ENCODE measurements at regions not wholly inside any gene's neighbourhood (a gene's known extent, or its start where the extent isn't known, plus 50 kb on each side); places are given as distances from the start of the nearest gene placed in this dataset.

DNA sequence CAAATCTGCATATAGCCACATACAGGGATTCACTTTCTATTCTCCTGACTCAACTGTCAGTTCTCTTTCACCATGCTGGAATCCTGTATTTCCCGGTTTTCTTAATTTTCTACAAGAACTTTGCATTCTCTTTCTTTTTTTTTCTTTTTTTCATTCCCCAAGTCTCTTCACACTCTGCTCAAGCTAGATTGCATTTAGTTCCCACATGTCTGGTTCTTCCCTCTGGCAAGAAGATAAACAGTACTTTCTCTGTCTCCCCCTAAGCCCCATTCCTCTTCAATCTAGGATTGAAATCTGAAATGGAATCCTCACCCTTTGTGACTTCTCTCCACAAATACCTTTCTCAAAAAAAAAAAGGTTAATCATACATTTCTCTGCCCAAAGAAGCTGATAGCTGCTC lies 64.2 kb upstream of the SLC12A2 start:
- no peaks in the 10 kb centered on the region for H3K27me3 ChIP-seq (ENCODE audit: insufficient read depth, low read depth)
- H3K9me2 ChIP-seq (ENCODE audit: insufficient read depth): no peaks in the 10 kb centered on the region
- TF ChIP-seq EZH2 (IDR thresholded peaks at IDR 0.05; ENCODE audit: low read depth): no peak
- TF ChIP-seq, protein P1, sequence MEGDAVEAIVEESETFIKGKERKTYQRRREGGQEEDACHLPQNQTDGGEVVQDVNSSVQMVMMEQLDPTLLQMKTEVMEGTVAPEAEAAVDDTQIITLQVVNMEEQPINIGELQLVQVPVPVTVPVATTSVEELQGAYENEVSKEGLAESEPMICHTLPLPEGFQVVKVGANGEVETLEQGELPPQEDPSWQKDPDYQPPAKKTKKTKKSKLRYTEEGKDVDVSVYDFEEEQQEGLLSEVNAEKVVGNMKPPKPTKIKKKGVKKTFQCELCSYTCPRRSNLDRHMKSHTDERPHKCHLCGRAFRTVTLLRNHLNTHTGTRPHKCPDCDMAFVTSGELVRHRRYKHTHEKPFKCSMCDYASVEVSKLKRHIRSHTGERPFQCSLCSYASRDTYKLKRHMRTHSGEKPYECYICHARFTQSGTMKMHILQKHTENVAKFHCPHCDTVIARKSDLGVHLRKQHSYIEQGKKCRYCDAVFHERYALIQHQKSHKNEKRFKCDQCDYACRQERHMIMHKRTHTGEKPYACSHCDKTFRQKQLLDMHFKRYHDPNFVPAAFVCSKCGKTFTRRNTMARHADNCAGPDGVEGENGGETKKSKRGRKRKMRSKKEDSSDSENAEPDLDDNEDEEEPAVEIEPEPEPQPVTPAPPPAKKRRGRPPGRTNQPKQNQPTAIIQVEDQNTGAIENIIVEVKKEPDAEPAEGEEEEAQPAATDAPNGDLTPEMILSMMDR (conservative IDR thresholded peaks at IDR 0.05): no peak
- no peak for DNase-seq
- H3K36me3 ChIP-seq (ENCODE audit: low read depth): peaks cover 9% of the 10 kb centered on the region
- no peaks in the 10 kb centered on the region for H3K4me1 ChIP-seq (replicated peaks; ENCODE audit: insufficient read depth)
- H4K20me1 ChIP-seq (ENCODE audit: insufficient read depth): no peaks in the 10 kb centered on the region
- BruUV-seq (replicated peaks): no TSS peak
- H3K4me2 ChIP-seq: no peak overlapping the region
- H3K27ac ChIP-seq: no peak overlapping the region
- POLR2A ChIA-PET (ENCODE audit: unreplicated experiment): no interaction called here
- intact Hi-C loops (cut with micrococcal nuclease; ENCODE audit: unreplicated experiment): no loop called here
- H3K79me2 ChIP-seq (ENCODE audit: low read depth): no peaks in the 10 kb centered on the region
- no peak overlapping the region for H3K4me3 ChIP-seq
- H3F3A ChIP-seq (ENCODE audit: insufficient read depth, low read depth): no peaks in the 10 kb centered on the region
- peaks cover 3% of the 10 kb centered on the region; the same call in 1 of the 2 replicates for H3K9me3 ChIP-seq (ENCODE audit: insufficient read depth, low read depth)
- H2AFZ ChIP-seq: no peak overlapping the region
- CTCF ChIA-PET: no interaction called here

DNA sequence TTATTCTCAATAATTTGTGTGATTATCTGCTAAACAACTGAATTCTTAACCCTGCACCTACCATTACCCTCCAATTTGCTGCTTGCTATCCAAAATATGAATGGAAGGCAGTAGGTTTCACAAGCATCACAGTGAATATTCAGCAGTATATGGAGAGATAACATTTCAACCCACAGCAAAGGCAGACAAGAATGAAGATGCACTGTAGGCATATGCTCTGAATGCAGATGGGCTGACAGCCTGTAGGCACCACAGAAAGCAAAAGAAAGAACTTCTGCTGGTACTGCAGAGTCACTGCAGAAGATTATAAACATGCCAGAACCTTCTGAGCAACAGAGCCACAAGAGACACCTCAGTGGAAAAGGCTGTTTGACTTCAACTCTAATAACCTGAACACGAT lies 63.6 kb upstream of the SLC12A2 start:
- ChIA-PET POLR2A (ENCODE audit: unreplicated experiment) (no interaction called here), CTCF (no interaction called here)
- Histone ChIP-seq H2AFZ (no peak overlapping the region), H3K4me1 (replicated peaks; ENCODE audit: insufficient read depth) (no peaks in the 10 kb centered on the region), H3K36me3 (ENCODE audit: low read depth) (peaks cover 9% of the 10 kb centered on the region), H3K79me2 (ENCODE audit: low read depth) (no peaks in the 10 kb centered on the region), H3K4me3 (no peak overlapping the region), H3K4me2 (no peak overlapping the region), H3K27ac (no peak overlapping the region), H3K9me3 (ENCODE audit: insufficient read depth, low read depth) (peaks cover 3% of the 10 kb centered on the region; the same call in 1 of the 2 replicates), H3K27me3 (ENCODE audit: insufficient read depth, low read depth) (no peaks in the 10 kb centered on the region), H3K9me2 (ENCODE audit: insufficient read depth) (no peaks in the 10 kb centered on the region), H4K20me1 (ENCODE audit: insufficient read depth) (no peaks in the 10 kb centered on the region), H3F3A (ENCODE audit: insufficient read depth, low read depth) (no peaks in the 10 kb centered on the region)
- DNase-seq: no peak
- TF ChIP-seq, protein P1 (conservative IDR thresholded peaks at IDR 0.05): no peak
- no peak for TF ChIP-seq EZH2 (IDR thresholded peaks at IDR 0.05; ENCODE audit: low read depth)
- no TSS peak for BruUV-seq (replicated peaks)
- intact Hi-C loops (cut with micrococcal nuclease; ENCODE audit: unreplicated experiment): no loop called here

DNA sequence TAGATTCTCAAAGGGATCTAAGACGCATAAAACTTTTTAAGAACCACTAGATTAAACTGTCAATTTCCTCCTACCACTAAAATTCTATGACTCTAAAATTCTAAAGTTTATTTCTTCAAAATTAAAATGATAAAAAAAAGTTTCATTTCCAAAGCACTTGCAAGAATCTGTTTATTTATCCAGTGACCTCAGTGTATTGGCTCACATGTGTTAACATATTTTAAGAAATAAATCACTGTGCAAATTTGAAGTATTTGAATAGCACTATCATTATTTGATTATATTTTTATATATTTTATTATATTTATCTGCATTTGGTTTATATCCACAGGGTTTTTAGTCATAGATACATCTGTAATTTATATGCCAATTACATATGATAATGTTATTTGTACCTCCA lies 62.2 kb upstream of the SLC12A2 start:
- ChIA-PET CTCF (no interaction called here), POLR2A (ENCODE audit: unreplicated experiment) (no interaction called here)
- H2AFZ ChIP-seq: no peak overlapping the region
- no TSS peak for BruUV-seq (replicated peaks)
- no peaks in the 10 kb centered on the region for H3K79me2 ChIP-seq (ENCODE audit: low read depth)
- H3K27ac ChIP-seq: no peak overlapping the region
- no peak for DNase-seq
- H3K9me2 ChIP-seq (ENCODE audit: insufficient read depth): no peaks in the 10 kb centered on the region; the same call in 1 of the 2 replicates
- H4K20me1 ChIP-seq (ENCODE audit: insufficient read depth): no peaks in the 10 kb centered on the region
- TF ChIP-seq, protein P1 (conservative IDR thresholded peaks at IDR 0.05): no peak
- no peak for TF ChIP-seq EZH2 (IDR thresholded peaks at IDR 0.05; ENCODE audit: low read depth)
- intact Hi-C loops (cut with micrococcal nuclease; ENCODE audit: unreplicated experiment): no loop called here
- H3K36me3 ChIP-seq (ENCODE audit: low read depth): peaks cover 11% of the 10 kb centered on the region
- peaks cover 3% of the 10 kb centered on the region; the same call in 1 of the 2 replicates for H3K9me3 ChIP-seq (ENCODE audit: insufficient read depth, low read depth)
- no peaks in the 10 kb centered on the region for H3K27me3 ChIP-seq (ENCODE audit: insufficient read depth, low read depth)
- H3K4me1 ChIP-seq (replicated peaks; ENCODE audit: insufficient read depth): no peaks in the 10 kb centered on the region
- H3K4me2 ChIP-seq: no peak overlapping the region
- H3F3A ChIP-seq (ENCODE audit: insufficient read depth, low read depth): no peaks in the 10 kb centered on the region
- H3K4me3 ChIP-seq: no peak overlapping the region
